DOHH2 (cell line): ENCODE measurements at regions not wholly inside any gene's neighbourhood (a gene's known extent, or its start where the extent isn't known, plus 50 kb on each side); places are given as distances from the start of the nearest gene placed in this dataset.

Experiments used
- H3F3A ChIP-seq: fragments of 200-600 bp; sonication (generic), shearing (Covaris generic); 2 replicates; pipeline ENCODE4 v1.6.0; 2016; ENCODE audit warnings: antibody characterized with exemption, mild to moderate bottlenecking; ENCODE audit not compliant: control insufficient read depth, insufficient read depth
- H3K27ac ChIP-seq: fragments of 200-600 bp; sonication (generic); 2 replicates; pipeline ENCODE4 v1.5.1; 2014; ENCODE audit warnings: low read depth, mild to moderate bottlenecking, low read length, moderate library complexity
- H3K27me3 ChIP-seq: fragments of 200-600 bp; sonication (generic); 2 replicates; pipeline ENCODE4 v1.6.1; 2014; ENCODE audit warnings: mild to moderate bottlenecking, low read length, mixed read lengths; ENCODE audit not compliant: control insufficient read depth
- H3K36me3 ChIP-seq: fragments of 200-600 bp; sonication (generic); 2 replicates; pipeline ENCODE4 v1.6.1; 2014; ENCODE audit warnings: mild to moderate bottlenecking, low read length, moderate library complexity, mixed read lengths; ENCODE audit not compliant: control insufficient read depth
- H3K4me1 ChIP-seq: fragments of 200-600 bp; sonication (generic); 2 replicates; pipeline ENCODE4 v1.6.1; 2014; ENCODE audit warnings: mild to moderate bottlenecking, low read length, mixed read lengths; ENCODE audit not compliant: control insufficient read depth
- H3K4me2 ChIP-seq: fragments of 200-600 bp; sonication (generic); 2 replicates; pipeline ENCODE4 v1.6.0; 2014; ENCODE audit warnings: mild to moderate bottlenecking, low read length, moderate library complexity
- H3K4me3 ChIP-seq: fragments of 200-600 bp; sonication (generic); 2 replicates; pipeline ENCODE4 v1.5.1; 2014; ENCODE audit warnings: mild to moderate bottlenecking, low read length, mixed read lengths
- H3K79me2 ChIP-seq: fragments of 200-600 bp; sonication (generic); 2 replicates; pipeline ENCODE4 v1.6.1; 2014; ENCODE audit warnings: mild to moderate bottlenecking, low read length, mixed read lengths; ENCODE audit not compliant: control insufficient read depth
- H3K9me2 ChIP-seq: fragments of 200-600 bp; sonication (generic); replicated peaks from 2 replicates; pipeline ENCODE4 v1.6.1; 2014; ENCODE audit warnings: mild to moderate bottlenecking, low read length, mixed read lengths; ENCODE audit not compliant: control insufficient read depth
- H3K9me3 ChIP-seq: fragments of 200-600 bp; sonication (generic); 2 replicates; pipeline ENCODE4 v1.6.1; 2014; ENCODE audit warnings: antibody characterized with exemption, low read length, mixed read lengths; ENCODE audit not compliant: control insufficient read depth, insufficient read depth
- H4K20me1 ChIP-seq: fragments of 200-600 bp; sonication (generic); 2 replicates; pipeline ENCODE4 v1.6.0; 2014; ENCODE audit warnings: low read depth, mild to moderate bottlenecking, antibody characterized with exemption, low read length, moderate library complexity; ENCODE audit not compliant: control insufficient read depth, insufficient read depth
- EZH2phosphoT487 ChIP-seq: fragments of 200-600 bp; sonication (generic); IDR thresholded peaks from 2 replicates; pipeline ENCODE4 v1.6.1; 2017; ENCODE audit warnings: borderline replicate concordance, mild to moderate bottlenecking, antibody characterized with exemption, low read length, moderate library complexity, mixed read lengths
- TF ChIP-seq, protein P1 (sequence below): fragments of 200-600 bp; sonication (generic); IDR thresholded peaks from one replicate; pipeline ENCODE4 v1.5.1; 2014; ENCODE audit warnings: antibody characterized with exemption, mild to moderate bottlenecking, low read depth, low read length; ENCODE audit not compliant: poor library complexity, severe bottlenecking

DNA sequence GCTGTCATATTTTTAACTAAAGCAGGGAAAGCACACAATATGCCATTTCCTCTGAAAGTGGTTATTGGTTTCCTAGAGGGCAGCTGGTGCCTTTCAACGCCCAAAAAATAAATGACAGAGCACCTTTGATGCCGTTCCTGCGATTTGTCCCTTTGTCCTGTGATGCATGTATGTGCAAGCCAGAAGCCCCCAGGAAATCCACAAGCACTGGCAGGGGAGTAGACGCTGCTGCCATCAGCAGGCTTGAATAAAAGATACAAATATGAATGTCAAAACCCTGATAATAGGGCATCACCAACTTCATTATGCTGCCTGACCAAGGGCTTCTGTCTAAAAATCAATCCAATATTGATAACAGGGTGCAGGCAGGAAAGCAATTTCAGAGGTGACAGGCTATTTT, 246.1 kb downstream of the FBXO15 start:
- H3K4me3 ChIP-seq = no peak overlapping the region
- TF ChIP-seq, protein P1, sequence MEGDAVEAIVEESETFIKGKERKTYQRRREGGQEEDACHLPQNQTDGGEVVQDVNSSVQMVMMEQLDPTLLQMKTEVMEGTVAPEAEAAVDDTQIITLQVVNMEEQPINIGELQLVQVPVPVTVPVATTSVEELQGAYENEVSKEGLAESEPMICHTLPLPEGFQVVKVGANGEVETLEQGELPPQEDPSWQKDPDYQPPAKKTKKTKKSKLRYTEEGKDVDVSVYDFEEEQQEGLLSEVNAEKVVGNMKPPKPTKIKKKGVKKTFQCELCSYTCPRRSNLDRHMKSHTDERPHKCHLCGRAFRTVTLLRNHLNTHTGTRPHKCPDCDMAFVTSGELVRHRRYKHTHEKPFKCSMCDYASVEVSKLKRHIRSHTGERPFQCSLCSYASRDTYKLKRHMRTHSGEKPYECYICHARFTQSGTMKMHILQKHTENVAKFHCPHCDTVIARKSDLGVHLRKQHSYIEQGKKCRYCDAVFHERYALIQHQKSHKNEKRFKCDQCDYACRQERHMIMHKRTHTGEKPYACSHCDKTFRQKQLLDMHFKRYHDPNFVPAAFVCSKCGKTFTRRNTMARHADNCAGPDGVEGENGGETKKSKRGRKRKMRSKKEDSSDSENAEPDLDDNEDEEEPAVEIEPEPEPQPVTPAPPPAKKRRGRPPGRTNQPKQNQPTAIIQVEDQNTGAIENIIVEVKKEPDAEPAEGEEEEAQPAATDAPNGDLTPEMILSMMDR = no peak
- no peak for TF ChIP-seq EZH2phosphoT487

DNA sequence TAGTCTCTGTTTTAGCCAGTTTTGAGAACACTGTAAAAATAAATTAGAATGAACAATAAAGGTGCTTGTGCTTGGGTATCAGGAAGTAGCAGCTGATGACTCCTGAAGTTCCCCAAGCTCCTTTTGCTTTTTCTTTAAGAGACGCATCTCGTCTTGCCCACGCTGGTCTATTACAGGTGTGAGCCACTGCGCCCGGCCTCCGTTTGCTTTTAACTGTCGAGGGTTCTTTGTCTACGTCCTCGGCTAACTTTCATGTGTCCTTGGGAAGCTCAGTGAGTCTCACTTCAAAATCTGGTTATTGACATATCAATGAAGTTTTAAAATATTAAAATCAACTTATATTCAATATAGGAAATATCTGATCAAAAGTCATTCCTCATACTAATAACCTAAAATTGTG, 246.5 kb downstream of the FBXO15 start:
- no peaks in the 10 kb centered on the region for H3K9me3 ChIP-seq
- H3K36me3 ChIP-seq = no peaks in the 10 kb centered on the region
- H3K9me2 ChIP-seq = no peaks in the 10 kb centered on the region
- TF ChIP-seq EZH2phosphoT487 = no peak
- TF ChIP-seq, protein P1 = no peak
- no peak overlapping the region for H3K4me2 ChIP-seq
- no peaks in the 10 kb centered on the region for H3F3A ChIP-seq
- H3K27me3 ChIP-seq = no peaks in the 10 kb centered on the region
- no peak overlapping the region for H3K4me3 ChIP-seq
- H4K20me1 ChIP-seq = no peaks in the 10 kb centered on the region
- H3K27ac ChIP-seq = no peak overlapping the region
- H3K79me2 ChIP-seq = no peaks in the 10 kb centered on the region
- H3K4me1 ChIP-seq = no peaks in the 10 kb centered on the region

More for the DNA sequence above, 246.1 kb downstream of the FBXO15 start:
- Histone ChIP-seq H3K27me3 (no peaks in the 10 kb centered on the region), H3K27ac (no peak overlapping the region), H3K4me2 (no peak overlapping the region), H3K9me3 (no peaks in the 10 kb centered on the region), H3F3A (no peaks in the 10 kb centered on the region), H3K9me2 (no peaks in the 10 kb centered on the region), H3K36me3 (no peaks in the 10 kb centered on the region), H4K20me1 (no peaks in the 10 kb centered on the region), H3K4me1 (no peaks in the 10 kb centered on the region), H3K79me2 (no peaks in the 10 kb centered on the region)

- Histone ChIP-seq H3K9me3 (no peaks in the 10 kb centered on the region), H3K4me2 (no peak overlapping the region), H3F3A (no peaks in the 10 kb centered on the region), H3K9me2 (no peaks in the 10 kb centered on the region), H3K4me3 (no peak overlapping the region), H3K79me2 (no peaks in the 10 kb centered on the region), H3K4me1 (no peaks in the 10 kb centered on the region), H3K27ac (no peak overlapping the region), H4K20me1 (no peaks in the 10 kb centered on the region), H3K36me3 (no peaks in the 10 kb centered on the region), H3K27me3 (no peaks in the 10 kb centered on the region)
- no peak for TF ChIP-seq EZH2phosphoT487
- TF ChIP-seq, protein P1 = no peak
Observed at GRCh38 chr18:73900106-73900835, 247.4 kb downstream of the FBXO15 start.
